ENCODE measurements at regions not wholly inside any gene's neighbourhood (a gene's known extent, or its start where the extent isn't known, plus 50 kb on each side); places are given as distances from the start of the nearest gene placed in this dataset.

GRCh38 chr6:153275997-153276396, 144.9 kb upstream of the RGS17 start:
- DNase-seq (ENCODE audit: low spot score) = no peak
- no peak for TF ChIP-seq CTCF (IDR thresholded peaks at IDR 0.05; ENCODE audit: extremely low read depth, missing control alignments)

DNA sequence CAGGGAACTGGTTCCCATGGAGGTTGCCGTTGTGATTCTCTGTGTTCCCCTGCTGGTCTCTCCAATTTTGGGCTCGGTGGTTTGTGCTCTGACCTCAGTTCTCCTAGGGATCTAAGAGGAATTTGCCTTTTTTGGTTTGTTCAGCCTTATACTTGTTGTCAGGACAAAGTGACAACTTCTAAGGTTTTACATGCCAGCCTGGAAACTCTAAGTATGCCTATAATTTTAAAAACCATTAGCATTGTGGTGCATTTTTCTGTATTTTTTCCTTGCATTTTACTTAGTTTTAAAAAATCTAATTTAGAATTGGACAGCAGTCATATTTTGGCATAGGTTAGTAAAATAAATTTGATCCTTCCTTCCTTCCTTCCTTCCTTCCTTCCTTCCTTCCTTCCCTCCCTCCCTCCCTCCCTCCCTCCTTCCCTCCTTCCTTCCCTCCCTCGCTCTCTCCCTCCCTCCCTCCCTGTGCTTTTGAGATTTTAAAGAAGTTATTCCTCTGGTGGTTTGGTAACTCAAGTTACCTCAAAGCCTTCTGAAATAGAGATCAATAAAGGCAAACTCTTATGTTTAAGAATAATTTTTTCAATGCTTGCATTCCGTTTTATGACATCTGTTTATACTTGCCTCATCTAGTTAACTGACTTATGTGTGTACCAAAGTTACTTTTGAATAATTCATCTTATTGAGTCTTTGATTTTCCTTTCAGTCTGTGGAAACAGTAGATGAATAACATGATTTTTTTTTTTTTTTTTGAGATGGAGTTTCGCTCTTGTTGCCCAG, 141.3 kb upstream of the RGS17 start:
- DNase-seq (ENCODE audit: low spot score) = no peak
- TF ChIP-seq CTCF (IDR thresholded peaks at IDR 0.05; ENCODE audit: extremely low read depth, missing control alignments) = no peak

DNA sequence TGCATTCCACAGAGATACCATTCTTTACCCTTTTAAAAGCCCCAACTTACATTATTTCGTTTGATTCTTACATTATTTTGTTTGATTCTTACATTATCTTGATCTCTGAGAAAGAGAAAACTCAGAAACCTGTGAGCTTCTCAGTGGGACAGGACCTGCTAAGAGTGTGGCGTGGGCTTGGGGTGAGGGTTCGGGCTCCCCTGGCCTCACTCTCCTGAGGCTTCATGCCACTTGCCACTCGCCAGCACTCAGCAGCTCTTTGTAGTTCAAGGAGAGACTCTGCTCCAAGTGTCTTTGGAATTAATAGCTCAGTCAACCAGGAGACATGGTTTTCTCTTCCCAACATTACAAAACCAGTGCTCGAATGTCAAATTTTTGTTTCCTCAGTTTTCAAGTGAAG, 132.4 kb upstream of the RGS17 start:
- DNase-seq (ENCODE audit: low spot score) = no peak
- TF ChIP-seq CTCF (IDR thresholded peaks at IDR 0.05; ENCODE audit: extremely low read depth, missing control alignments) = no peak

DNA sequence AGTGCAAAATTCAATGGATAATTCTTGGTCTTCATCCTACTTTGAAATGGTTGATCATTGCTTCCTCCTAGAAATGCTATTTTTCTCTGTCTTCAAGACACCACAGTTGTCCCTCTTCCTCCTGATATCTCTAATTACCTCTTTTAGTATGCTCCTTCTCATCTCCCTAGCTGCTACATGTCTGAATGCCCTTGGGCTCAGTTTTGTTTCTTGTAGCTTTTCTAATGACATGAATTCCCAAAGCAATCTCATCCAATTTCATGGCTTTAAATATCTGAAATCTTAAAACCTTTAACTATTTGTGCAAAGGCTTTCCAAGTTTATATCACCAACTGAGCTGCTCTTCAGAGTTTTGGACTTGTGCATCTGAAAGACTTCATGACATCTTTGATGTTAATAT, 120.2 kb upstream of the RGS17 start:
- DNase-seq (ENCODE audit: low spot score) = no peak
- no peak for TF ChIP-seq CTCF (IDR thresholded peaks at IDR 0.05; ENCODE audit: extremely low read depth, missing control alignments)

- DNase-seq (ENCODE audit: low spot score) = no peak
- TF ChIP-seq CTCF (IDR thresholded peaks at IDR 0.05; ENCODE audit: extremely low read depth, missing control alignments) = no peak
Measured at GRCh38 chr6:153237670-153238069, 106.6 kb upstream of the RGS17 start.

DNA sequence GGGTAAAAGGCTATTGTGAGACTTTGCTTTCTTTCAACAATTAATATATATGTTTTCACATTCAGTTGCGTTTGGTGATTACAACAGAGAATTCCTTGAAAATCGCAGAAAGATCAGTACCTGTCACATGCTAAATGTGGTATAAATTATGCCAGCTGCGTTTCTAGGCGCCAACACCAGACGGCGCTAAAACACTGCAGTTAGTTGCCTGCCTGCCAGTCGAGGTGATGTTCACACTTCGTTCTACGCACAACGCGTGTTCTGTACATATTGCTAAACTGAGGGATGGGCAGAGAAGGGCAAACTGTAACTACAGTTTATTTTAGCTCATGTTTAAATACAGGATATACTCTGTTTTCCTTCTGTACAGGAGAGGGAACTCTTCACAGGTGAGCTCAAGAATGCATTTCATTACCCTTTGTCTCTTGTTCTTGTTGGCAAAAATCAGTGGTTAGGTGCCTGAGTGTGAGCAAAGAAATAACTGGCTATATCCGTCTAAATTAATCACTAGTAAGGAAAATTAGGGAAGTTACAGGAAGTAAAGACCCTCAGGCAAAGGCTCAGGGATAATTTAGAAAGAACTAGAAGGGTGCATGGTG, 100.1 kb upstream of the RGS17 start:
- peak; percentile 16 for DNase-seq (ENCODE audit: low spot score)
- TF ChIP-seq CTCF (IDR thresholded peaks at IDR 0.05; ENCODE audit: extremely low read depth, missing control alignments) = peak; percentile 85

GRCh38 chr6:153218184-153218792, 87.2 kb upstream of the RGS17 start:
- no peak for TF ChIP-seq CTCF (IDR thresholded peaks at IDR 0.05; ENCODE audit: extremely low read depth, missing control alignments)
- DNase-seq (ENCODE audit: low spot score) = no peak

All from GM20000 (cell line).